ENCODE measurements at regions not wholly inside any gene's neighbourhood (a gene's known extent, or its start where the extent isn't known, plus 50 kb on each side); places are given as distances from the start of the nearest gene placed in this dataset.

DNA sequence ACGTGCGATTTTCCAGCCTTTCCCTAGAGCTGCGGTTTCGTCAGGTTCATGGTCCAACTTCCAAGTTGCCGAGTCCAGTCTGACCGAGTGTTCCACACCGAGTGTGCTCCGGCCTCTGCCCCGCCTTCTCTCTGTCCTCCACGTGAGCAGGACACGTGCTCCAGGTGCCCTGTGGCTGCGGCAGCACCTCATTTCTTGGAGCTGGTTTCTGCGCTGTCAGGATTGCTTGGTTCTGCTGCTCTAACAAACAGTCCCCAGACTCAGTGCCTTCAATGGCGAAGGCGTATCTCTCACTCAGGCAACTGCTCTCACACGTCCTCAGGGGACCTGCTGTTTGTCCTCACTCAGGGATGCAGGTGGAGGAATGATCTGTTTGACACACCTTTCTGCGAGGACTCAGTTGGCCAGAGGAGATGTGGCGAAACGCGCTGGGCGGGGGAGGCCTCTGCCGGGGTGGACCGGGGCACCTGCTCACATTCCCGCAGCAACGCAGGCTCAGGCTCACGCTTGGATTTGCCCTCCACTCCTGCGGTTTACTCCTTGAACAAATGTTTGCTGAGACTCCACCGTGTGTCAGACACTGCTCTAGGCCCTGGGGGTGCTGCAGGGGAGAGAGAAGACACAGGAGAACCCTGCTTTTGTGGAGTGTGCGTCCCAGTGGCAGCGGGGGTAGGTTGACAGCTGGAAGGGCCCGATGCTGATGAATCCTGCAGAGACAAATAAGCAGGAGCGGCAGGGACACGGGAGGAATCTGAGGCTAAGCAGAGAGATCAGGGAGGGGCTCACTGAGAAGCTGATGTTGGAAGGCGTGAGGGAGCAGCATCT, 63.4 kb upstream of the FBRSL1 start:
- no peaks in the 10 kb centered on the region for H3K36me3 ChIP-seq (ENCODE audit: control insufficient read depth, low read length)
- H3K9me2 ChIP-seq (replicated peaks; ENCODE audit: control insufficient read depth, low read length), result no peaks in the 10 kb centered on the region
- no peaks in the 10 kb centered on the region; the same call in 1 of the 2 replicates for H3K9me3 ChIP-seq (ENCODE audit: control insufficient read depth, insufficient read depth, low read length)
- no peaks in the 10 kb centered on the region for H4K20me1 ChIP-seq (ENCODE audit: control insufficient read depth, insufficient read depth, low read depth, low read length)
- no peak overlapping the region for H3K27ac ChIP-seq (ENCODE audit: low read depth, low read length)
- H3K4me3 ChIP-seq (ENCODE audit: low read length), result no peak overlapping the region
- no peaks in the 10 kb centered on the region for H3F3A ChIP-seq (ENCODE audit: control insufficient read depth, insufficient read depth)
- TF ChIP-seq CTCF (IDR thresholded peaks at IDR 0.05; ENCODE audit: low read depth, low read length, poor library complexity, severe bottlenecking) (no peak), EZH2phosphoT487 (IDR thresholded peaks at IDR 0.05; ENCODE audit: borderline replicate concordance, low read length) (no peak)
- H3K79me2 ChIP-seq (ENCODE audit: control insufficient read depth, low read length), result no peaks in the 10 kb centered on the region
- peaks cover 11% of the 10 kb centered on the region for H3K27me3 ChIP-seq (ENCODE audit: control insufficient read depth, low read length)
- H3K4me1 ChIP-seq (ENCODE audit: control insufficient read depth, low read length), result peaks cover 25% of the 10 kb centered on the region
- no peak overlapping the region for H3K4me2 ChIP-seq (ENCODE audit: low read length)

- H3K27me3 ChIP-seq (ENCODE audit: control insufficient read depth, low read length), result peaks cover 14% of the 10 kb centered on the region
- H3K4me3 ChIP-seq (ENCODE audit: low read length), result no peak overlapping the region
- peaks cover 8% of the 10 kb centered on the region for H3K4me1 ChIP-seq (ENCODE audit: control insufficient read depth, low read length)
- H3K36me3 ChIP-seq (ENCODE audit: control insufficient read depth, low read length), result no peaks in the 10 kb centered on the region
- H3K9me2 ChIP-seq (replicated peaks; ENCODE audit: control insufficient read depth, low read length), result no peaks in the 10 kb centered on the region
- H3K9me3 ChIP-seq (ENCODE audit: control insufficient read depth, insufficient read depth, low read length), result no peaks in the 10 kb centered on the region; the same call in 1 of the 2 replicates
- H4K20me1 ChIP-seq (ENCODE audit: control insufficient read depth, insufficient read depth, low read depth, low read length), result no peaks in the 10 kb centered on the region
- no peak for TF ChIP-seq CTCF (IDR thresholded peaks at IDR 0.05; ENCODE audit: low read depth, low read length, poor library complexity, severe bottlenecking)
- no peak for TF ChIP-seq EZH2phosphoT487 (IDR thresholded peaks at IDR 0.05; ENCODE audit: borderline replicate concordance, low read length)
- no peak overlapping the region for H3K4me2 ChIP-seq (ENCODE audit: low read length)
- H3K79me2 ChIP-seq (ENCODE audit: control insufficient read depth, low read length), result no peaks in the 10 kb centered on the region
- H3F3A ChIP-seq (ENCODE audit: control insufficient read depth, insufficient read depth), result no peaks in the 10 kb centered on the region
- no peak overlapping the region for H3K27ac ChIP-seq (ENCODE audit: low read depth, low read length)
Measured at GRCh38 chr12:132424811-132425210, 65.1 kb upstream of the FBRSL1 start.

- Histone ChIP-seq H3K4me1 (ENCODE audit: control insufficient read depth, low read length) (peaks cover under 1% of the 10 kb centered on the region), H3K79me2 (ENCODE audit: control insufficient read depth, low read length) (no peaks in the 10 kb centered on the region), H4K20me1 (ENCODE audit: control insufficient read depth, insufficient read depth, low read depth, low read length) (no peaks in the 10 kb centered on the region), H3K36me3 (ENCODE audit: control insufficient read depth, low read length) (no peaks in the 10 kb centered on the region), H3F3A (ENCODE audit: control insufficient read depth, insufficient read depth) (no peaks in the 10 kb centered on the region), H3K9me3 (ENCODE audit: control insufficient read depth, insufficient read depth, low read length) (no peaks in the 10 kb centered on the region; the same call in 1 of the 2 replicates), H3K4me3 (ENCODE audit: low read length) (no peak overlapping the region), H3K9me2 (replicated peaks; ENCODE audit: control insufficient read depth, low read length) (no peaks in the 10 kb centered on the region), H3K27me3 (ENCODE audit: control insufficient read depth, low read length) (peaks cover 12% of the 10 kb centered on the region), H3K27ac (ENCODE audit: low read depth, low read length) (no peak overlapping the region), H3K4me2 (ENCODE audit: low read length) (no peak overlapping the region)
- TF ChIP-seq CTCF (IDR thresholded peaks at IDR 0.05; ENCODE audit: low read depth, low read length, poor library complexity, severe bottlenecking) (no peak), EZH2phosphoT487 (IDR thresholded peaks at IDR 0.05; ENCODE audit: borderline replicate concordance, low read length) (no peak)
Measured at GRCh38 chr12:132423820-132424645, 65.9 kb upstream of the FBRSL1 start.

Measured in DOHH2 (cell line).